ENCODE measurements at regions not wholly inside any gene's neighbourhood (a gene's known extent, or its start where the extent isn't known, plus 50 kb on each side); places are given as distances from the start of the nearest gene placed in this dataset.

DNA sequence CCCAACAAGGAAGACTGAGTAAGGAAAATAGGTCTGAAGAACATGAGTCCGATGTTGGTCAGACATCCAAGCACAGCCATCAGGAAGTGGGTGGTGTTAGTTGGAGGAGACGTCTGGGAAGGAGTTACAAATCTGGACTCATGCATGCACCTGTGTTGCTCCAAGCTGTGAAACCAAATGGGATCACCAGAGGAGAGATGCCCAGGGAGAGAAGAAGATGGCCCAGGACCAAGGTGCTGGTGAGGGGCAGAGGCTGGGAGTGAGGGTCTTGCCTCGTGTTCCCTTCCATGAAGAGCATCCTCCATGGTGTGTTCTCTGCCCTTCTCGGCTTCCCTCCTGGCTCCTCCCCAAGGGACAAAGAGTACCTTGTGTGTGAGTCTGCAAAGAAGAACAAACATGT lies 405.6 kb downstream of the NPHP4 start:
- Histone ChIP-seq H3K36me3 (no peaks in the 10 kb centered on the region), H3K9me3 (peaks cover 0 to 13% (median 2%) of the 10 kb centered on the region in 4 donors), H3K27me3 (peaks cover 0 to 10% (median 0%) of the 10 kb centered on the region in 3 donors), H3K4me3 (no peak overlapping the region), H3K27ac (no peak overlapping the region), H3K4me1 (no peaks in the 10 kb centered on the region)
- intact Hi-C loops (cut with DNase I) = no loop called here
- DNase-seq = no peak
- TF ChIP-seq EP300 (IDR thresholded peaks at IDR 0.05) (no peak), POLR2AphosphoS5 (IDR thresholded peaks at IDR 0.05) (no peak), POLR2A (IDR thresholded peaks at IDR 0.05) (no peak), CTCF (IDR thresholded peaks at IDR 0.05) (no peak)
- 67 to 84% methylated on average over 4 of the region's 4 CpGs for WGBS, 2 donors

GRCh38 chr1:5585256-5585655 lies 407.0 kb downstream of the NPHP4 start:
- intact Hi-C loops (cut with DNase I) = no loop called here
- Histone ChIP-seq H3K4me3 (no peak overlapping the region), H3K27ac (no peak overlapping the region), H3K4me1 (no peaks in the 10 kb centered on the region), H3K9me3 (peaks cover 0 to 5% (median 0%) of the 10 kb centered on the region in 4 donors), H3K36me3 (no peaks in the 10 kb centered on the region), H3K27me3 (peaks cover 0 to 14% (median 0%) of the 10 kb centered on the region in 3 donors)
- 80 to 83% methylated on average over 9 of the region's 9 CpGs for WGBS, 2 donors
- TF ChIP-seq EP300 (IDR thresholded peaks at IDR 0.05) (no peak), POLR2AphosphoS5 (IDR thresholded peaks at IDR 0.05) (no peak)
- DNase-seq = no peak

GRCh38 chr1:5580926-5581325 lies 411.3 kb downstream of the NPHP4 start:
- no peaks in the 10 kb centered on the region for H3K9me3 ChIP-seq
- no peak overlapping the region for H3K27ac ChIP-seq
- H3K4me3 ChIP-seq = no peak overlapping the region
- H3K4me1 ChIP-seq = no peaks in the 10 kb centered on the region
- no peak for TF ChIP-seq CTCF (IDR thresholded peaks at IDR 0.05)
- no peak for TF ChIP-seq POLR2AphosphoS5 (IDR thresholded peaks at IDR 0.05)
- no peak for TF ChIP-seq POLR2A (IDR thresholded peaks at IDR 0.05)
- no peak for TF ChIP-seq EP300 (IDR thresholded peaks at IDR 0.05)
- intact Hi-C loops (cut with DNase I) = no loop called here
- no peaks in the 10 kb centered on the region for H3K36me3 ChIP-seq
- WGBS, 2 donors = 55 to 84% methylated on average over 5 of the region's 5 CpGs
- H3K27me3 ChIP-seq = peaks cover 0 to 14% (median 0%) of the 10 kb centered on the region in 3 donors
- no peak for DNase-seq

DNA sequence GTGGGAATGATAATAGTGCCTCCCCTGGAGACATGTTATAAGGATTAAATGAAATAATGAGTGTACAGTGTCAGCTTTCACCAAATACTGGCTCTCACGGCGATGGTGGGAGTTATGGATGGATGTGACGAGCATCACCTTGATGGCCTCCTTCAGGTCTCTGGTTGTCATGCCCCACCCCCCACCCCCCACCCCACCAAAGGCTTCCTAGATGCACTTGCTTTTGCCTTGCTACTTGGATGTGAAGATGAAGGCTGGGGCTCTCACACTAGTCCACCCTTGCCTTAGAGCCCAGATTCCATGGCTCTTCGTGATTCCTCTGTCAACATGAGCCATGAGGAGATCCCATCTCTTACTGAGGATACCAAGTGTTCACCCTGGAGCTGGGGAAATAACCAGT lies 412.3 kb downstream of the NPHP4 start:
- 86 to 87% methylated on average over 4 of the region's 4 CpGs for WGBS, 2 donors
- no peak for TF ChIP-seq CTCF (IDR thresholded peaks at IDR 0.05)
- Histone ChIP-seq H3K27me3 (peaks cover 0 to 14% (median 0%) of the 10 kb centered on the region in 3 donors), H3K36me3 (no peaks in the 10 kb centered on the region), H3K4me1 (no peaks in the 10 kb centered on the region), H3K27ac (no peak overlapping the region), H3K9me3 (no peaks in the 10 kb centered on the region), H3K4me3 (no peak overlapping the region)
- no peak for DNase-seq
- intact Hi-C loops (cut with DNase I) = no loop called here

DNA sequence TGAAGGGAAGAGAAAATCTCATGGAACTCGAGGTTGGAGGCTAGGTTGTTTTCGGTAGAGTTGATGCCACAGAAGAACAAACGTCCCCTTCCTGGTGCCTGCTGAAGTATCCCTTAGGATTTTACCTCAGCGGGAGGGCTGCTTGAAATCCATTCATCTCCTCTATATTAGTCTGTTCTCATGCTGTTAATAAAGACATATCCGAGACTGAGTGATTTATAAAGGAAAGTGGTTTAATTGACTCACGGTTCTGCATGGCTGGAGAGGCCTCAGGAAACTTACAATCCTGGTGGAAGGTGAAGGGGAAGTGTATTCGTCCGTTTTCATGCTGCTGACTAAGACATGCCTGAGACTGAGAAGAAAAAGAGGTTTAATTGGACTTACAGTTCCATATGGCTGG lies 413.5 kb downstream of the NPHP4 start:
- WGBS, 2 donors = 77 to 80% methylated on average over 8 of the region's 8 CpGs
- no peak overlapping the region for H3K4me3 ChIP-seq
- TF ChIP-seq POLR2AphosphoS5 (IDR thresholded peaks at IDR 0.05) (no peak), EP300 (IDR thresholded peaks at IDR 0.05) (no peak)
- peaks cover 0 to 14% (median 0%) of the 10 kb centered on the region in 3 donors for H3K27me3 ChIP-seq
- intact Hi-C loops (cut with DNase I) = no loop called here
- H3K4me1 ChIP-seq = no peaks in the 10 kb centered on the region
- DNase-seq = no peak
- no peak overlapping the region for H3K27ac ChIP-seq
- no peaks in the 10 kb centered on the region for H3K36me3 ChIP-seq
- no peaks in the 10 kb centered on the region for H3K9me3 ChIP-seq

GRCh38 chr1:5577255-5578040 lies 414.8 kb downstream of the NPHP4 start:
- intact Hi-C loops (cut with DNase I) = no loop called here
- Histone ChIP-seq H3K9me3 (no peaks in the 10 kb centered on the region), H3K27ac (no peak overlapping the region), H3K36me3 (no peaks in the 10 kb centered on the region), H3K4me1 (no peaks in the 10 kb centered on the region), H3K4me3 (no peak overlapping the region), H3K27me3 (peaks cover 0 to 8% (median 0%) of the 10 kb centered on the region in 3 donors)
- TF ChIP-seq EP300 (IDR thresholded peaks at IDR 0.05) (no peak), POLR2A (IDR thresholded peaks at IDR 0.05) (no peak), POLR2AphosphoS5 (IDR thresholded peaks at IDR 0.05) (no peak), CTCF (IDR thresholded peaks at IDR 0.05) (no peak)
- 66 to 68% methylated on average over 6 of the region's 6 CpGs for WGBS, 2 donors
- no peak for DNase-seq
